ENCODE measurements at regions not wholly inside any gene's neighbourhood (a gene's known extent, or its start where the extent isn't known, plus 50 kb on each side); places are given as distances from the start of the nearest gene placed in this dataset.

DNA sequence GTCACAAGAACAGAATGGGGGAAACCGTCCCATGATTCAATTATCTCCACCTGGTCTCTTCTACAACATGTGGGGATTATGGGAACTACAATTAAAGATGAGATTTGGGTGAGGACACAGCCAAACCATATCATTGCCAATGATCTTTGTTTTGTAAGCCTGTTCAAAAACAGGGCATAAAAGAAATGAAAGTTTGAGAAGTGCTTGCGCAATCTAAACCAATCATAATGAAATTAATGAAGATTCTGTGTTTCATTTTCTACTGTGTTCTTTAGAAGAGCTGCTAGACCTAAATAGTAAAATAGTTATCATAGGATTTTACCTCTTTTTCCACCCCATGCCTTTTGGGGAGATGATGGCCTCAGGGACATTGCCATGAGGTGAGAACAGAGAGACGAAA lies 761.3 kb downstream of the HDGFL1 start:
- TF ChIP-seq, protein P1, sequence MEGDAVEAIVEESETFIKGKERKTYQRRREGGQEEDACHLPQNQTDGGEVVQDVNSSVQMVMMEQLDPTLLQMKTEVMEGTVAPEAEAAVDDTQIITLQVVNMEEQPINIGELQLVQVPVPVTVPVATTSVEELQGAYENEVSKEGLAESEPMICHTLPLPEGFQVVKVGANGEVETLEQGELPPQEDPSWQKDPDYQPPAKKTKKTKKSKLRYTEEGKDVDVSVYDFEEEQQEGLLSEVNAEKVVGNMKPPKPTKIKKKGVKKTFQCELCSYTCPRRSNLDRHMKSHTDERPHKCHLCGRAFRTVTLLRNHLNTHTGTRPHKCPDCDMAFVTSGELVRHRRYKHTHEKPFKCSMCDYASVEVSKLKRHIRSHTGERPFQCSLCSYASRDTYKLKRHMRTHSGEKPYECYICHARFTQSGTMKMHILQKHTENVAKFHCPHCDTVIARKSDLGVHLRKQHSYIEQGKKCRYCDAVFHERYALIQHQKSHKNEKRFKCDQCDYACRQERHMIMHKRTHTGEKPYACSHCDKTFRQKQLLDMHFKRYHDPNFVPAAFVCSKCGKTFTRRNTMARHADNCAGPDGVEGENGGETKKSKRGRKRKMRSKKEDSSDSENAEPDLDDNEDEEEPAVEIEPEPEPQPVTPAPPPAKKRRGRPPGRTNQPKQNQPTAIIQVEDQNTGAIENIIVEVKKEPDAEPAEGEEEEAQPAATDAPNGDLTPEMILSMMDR (IDR thresholded peaks at IDR 0.05; ENCODE audit: poor library complexity) = no peak
- TF ChIP-seq EZH2 (IDR thresholded peaks at IDR 0.05; ENCODE audit: borderline replicate concordance) = no peak
